Keratinocyte (primary cell): ENCODE measurements at regions not wholly inside any gene's neighbourhood (a gene's known extent, or its start where the extent isn't known, plus 50 kb on each side); places are given as distances from the start of the nearest gene placed in this dataset.

Experiments used
- CTCF ChIP-seq, 3 experiments: IDR thresholded peaks in 1 of 3; conservative IDR thresholded peaks in 1 of 3; optimal IDR thresholded peaks in 1 of 3; 2 replicates in 2 of 3; 3 replicates in 1 of 3; pipeline versions ENCODE3 to v1.5.1; 2011; ENCODE audit warnings: low read length in 3 of 3, mild to moderate bottlenecking in 3 of 3, moderate library complexity in 2 of 3, control low read depth in 1 of 3, inconsistent platforms in 1 of 3; ENCODE audit not compliant: insufficient read depth in 2 of 3; ENCODE audit errors: extremely low read depth in 1 of 3
- EZH2 ChIP-seq: IDR thresholded peaks from one replicate; pipeline ENCODE4 v1.6.1; 2012; ENCODE audit warnings: inconsistent platforms, mild to moderate bottlenecking, low read length, moderate library complexity

DNA sequence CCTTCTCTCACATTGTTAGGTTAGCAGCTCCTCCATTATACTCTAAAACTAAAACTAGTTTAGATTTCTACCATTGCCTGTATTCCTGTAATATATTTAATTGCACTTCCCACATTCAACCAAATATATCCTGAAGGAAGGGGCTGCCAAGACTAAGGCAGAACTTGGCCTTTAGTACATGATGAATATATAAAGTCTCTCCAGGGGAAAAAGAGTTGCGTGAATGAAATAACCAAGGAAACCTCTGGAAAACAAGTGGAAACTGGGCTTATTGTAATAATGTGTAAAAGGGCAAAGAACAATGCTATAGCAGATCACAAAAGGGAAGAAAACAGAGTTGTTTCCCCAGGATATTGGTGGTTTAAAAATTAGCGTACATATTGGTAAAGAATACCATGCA, 1012.5 kb upstream of the PRMT6 start:
- no peak for TF ChIP-seq CTCF (optimal IDR thresholded peaks at IDR 0.05 in 1 of 3, IDR thresholded peaks at IDR 0.05 in 1 of 3, conservative IDR thresholded peaks at IDR 0.05 in 1 of 3; ENCODE audit: extremely low read depth in 1 of 3, insufficient read depth in 2 of 3, low read length in 3 of 3)
- no peak for TF ChIP-seq EZH2
